GM12872 (cell line): ENCODE measurements at regions not wholly inside any gene's neighbourhood (a gene's known extent, or its start where the extent isn't known, plus 50 kb on each side); places are given as distances from the start of the nearest gene placed in this dataset.

Source experiments
- CTCF ChIP-seq: IDR thresholded peaks from 3 replicates; pipeline ENCODE4 v1.5.1; 2011; ENCODE audit warnings: low read depth, mild to moderate bottlenecking, low read length, moderate library complexity; ENCODE audit not compliant: insufficient read depth

- no peak for TF ChIP-seq CTCF
These were observed 177.9 kb downstream of the PTH2R start for GRCh38 chr2:208584378-208584985.

- TF ChIP-seq CTCF: no peak
These were observed 179.9 kb downstream of the PTH2R start for GRCh38 chr2:208586516-208586915.

GRCh38 chr2:208594642-208595385, 188.2 kb downstream of the PTH2R start:
- no peak for TF ChIP-seq CTCF

- TF ChIP-seq CTCF: 0 out of 3 replicates have a peak, but pooled peaks have one; percentile 6
These were observed 189.0 kb downstream of the PTH2R start for GRCh38 chr2:208595386-208596275.

GRCh38 chr2:208607694-208608093, 201.1 kb downstream of the PTH2R start:
- no peak for TF ChIP-seq CTCF

- no peak for TF ChIP-seq CTCF
These were observed 201.7 kb downstream of the PTH2R start for GRCh38 chr2:208608122-208608835.
